ENCODE measurements at regions not wholly inside any gene's neighbourhood (a gene's known extent, or its start where the extent isn't known, plus 50 kb on each side); places are given as distances from the start of the nearest gene placed in this dataset.
A peak's percentile ranks its signal among the peaks of the same experiment; 100 is the strongest.

DNA sequence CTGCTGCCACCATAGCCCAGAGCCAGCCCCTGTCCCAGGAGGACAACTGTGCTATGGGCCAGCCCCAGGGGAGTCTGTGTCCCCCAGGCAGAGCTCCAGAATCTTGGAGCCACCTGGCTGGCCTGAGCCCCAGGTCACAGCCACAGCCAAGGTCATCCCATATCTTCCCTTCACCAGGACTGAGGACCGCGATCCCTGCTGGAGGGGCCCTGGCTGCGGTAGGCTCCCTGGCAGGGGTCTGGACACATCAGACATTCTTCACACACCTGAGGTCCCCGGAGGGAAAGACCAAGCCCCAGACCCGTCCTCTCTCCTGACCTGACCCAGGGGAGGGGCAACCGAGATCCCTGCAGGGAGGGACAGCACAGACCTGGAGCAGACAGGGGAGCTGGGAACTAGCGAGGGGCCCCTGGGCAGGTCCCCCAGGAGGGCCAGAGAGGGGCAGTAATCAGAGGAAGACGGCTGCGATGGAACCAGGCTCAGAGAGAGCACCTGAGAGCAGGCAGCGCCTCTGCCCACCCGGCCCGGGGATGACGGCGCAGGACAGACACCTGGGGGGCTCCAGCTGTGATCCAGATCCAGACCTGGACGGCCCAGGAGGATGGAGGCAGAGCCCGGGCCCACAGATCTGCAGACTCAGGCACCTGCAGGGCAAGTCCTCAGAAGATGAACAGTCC is 103.2 kb upstream of the EIF5 start:
- Histone ChIP-seq H3K79me2 (ENCODE audit: insufficient read depth, low read length) (no peaks in the 10 kb centered on the region), H3K4me2 (ENCODE audit: low read depth, low read length) (no peak overlapping the region), H3K36me3 (replicated peaks in 1 of 2; ENCODE audit: control insufficient read depth in 1 of 2, insufficient read depth in 2 of 2, low read length in 2 of 2) (no peaks in the 10 kb centered on the region), H3K27me3 (ENCODE audit: control insufficient read depth in 1 of 2, insufficient read depth in 2 of 2, low read length in 2 of 2) (peaks cover 8 to 28% of the 10 kb centered on the region in 2 experiments; a peak in 4 of 5 replicates), H3K4me1 (ENCODE audit: insufficient read depth, low read length) (peaks cover 20% of the 10 kb centered on the region), H3K9me3 (ENCODE audit: low read length) (no peaks in the 10 kb centered on the region), H3K27ac (ENCODE audit: extremely low read length, insufficient read depth, low read length) (no peak overlapping the region), H2AFZ (ENCODE audit: low read length) (no peak overlapping the region), H4K20me1 (ENCODE audit: insufficient read depth, low read length) (no peaks in the 10 kb centered on the region), H3K4me3 (replicated peaks in 1 of 3; ENCODE audit: insufficient read depth in 1 of 3, low read depth in 2 of 3, low read length in 3 of 3) (no peak overlapping the region), H3K9ac (ENCODE audit: insufficient read depth, low read depth, low read length) (no peak overlapping the region)
- BruUV-seq (replicated peaks), result no TSS peak
- in situ Hi-C loops (cut with HindIII; ENCODE audit: extremely low pct_ligation_motif_present, low pct_unique_long_range_greater_than_20kb), result no loop called here
- 14% methylated on average over 2 of the region's 16 CpGs for WGBS (ENCODE audit: low lambda C conversion rate)
- CTCF ChIA-PET (ENCODE audit: low intra/inter-chr PET ratio, low total read pairs), result no interaction called here
- TF ChIP-seq, protein P1, sequence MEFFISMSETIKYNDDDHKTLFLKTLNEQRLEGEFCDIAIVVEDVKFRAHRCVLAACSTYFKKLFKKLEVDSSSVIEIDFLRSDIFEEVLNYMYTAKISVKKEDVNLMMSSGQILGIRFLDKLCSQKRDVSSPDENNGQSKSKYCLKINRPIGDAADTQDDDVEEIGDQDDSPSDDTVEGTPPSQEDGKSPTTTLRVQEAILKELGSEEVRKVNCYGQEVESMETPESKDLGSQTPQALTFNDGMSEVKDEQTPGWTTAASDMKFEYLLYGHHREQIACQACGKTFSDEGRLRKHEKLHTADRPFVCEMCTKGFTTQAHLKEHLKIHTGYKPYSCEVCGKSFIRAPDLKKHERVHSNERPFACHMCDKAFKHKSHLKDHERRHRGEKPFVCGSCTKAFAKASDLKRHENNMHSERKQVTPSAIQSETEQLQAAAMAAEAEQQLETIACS (CRISPR knock-in tag; IDR thresholded peaks at IDR 0.05), result no peak
- TF ChIP-seq ZNF530 (CRISPR knock-in tag; IDR thresholded peaks at IDR 0.05; ENCODE audit: low read depth), result no peak
- TF ChIP-seq, protein P2, sequence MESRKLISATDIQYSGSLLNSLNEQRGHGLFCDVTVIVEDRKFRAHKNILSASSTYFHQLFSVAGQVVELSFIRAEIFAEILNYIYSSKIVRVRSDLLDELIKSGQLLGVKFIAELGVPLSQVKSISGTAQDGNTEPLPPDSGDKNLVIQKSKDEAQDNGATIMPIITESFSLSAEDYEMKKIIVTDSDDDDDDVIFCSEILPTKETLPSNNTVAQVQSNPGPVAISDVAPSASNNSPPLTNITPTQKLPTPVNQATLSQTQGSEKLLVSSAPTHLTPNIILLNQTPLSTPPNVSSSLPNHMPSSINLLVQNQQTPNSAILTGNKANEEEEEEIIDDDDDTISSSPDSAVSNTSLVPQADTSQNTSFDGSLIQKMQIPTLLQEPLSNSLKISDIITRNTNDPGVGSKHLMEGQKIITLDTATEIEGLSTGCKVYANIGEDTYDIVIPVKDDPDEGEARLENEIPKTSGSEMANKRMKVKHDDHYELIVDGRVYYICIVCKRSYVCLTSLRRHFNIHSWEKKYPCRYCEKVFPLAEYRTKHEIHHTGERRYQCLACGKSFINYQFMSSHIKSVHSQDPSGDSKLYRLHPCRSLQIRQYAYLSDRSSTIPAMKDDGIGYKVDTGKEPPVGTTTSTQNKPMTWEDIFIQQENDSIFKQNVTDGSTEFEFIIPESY (CRISPR knock-in tag; IDR thresholded peaks at IDR 0.05), result no peak
- TF ChIP-seq, protein P3, sequence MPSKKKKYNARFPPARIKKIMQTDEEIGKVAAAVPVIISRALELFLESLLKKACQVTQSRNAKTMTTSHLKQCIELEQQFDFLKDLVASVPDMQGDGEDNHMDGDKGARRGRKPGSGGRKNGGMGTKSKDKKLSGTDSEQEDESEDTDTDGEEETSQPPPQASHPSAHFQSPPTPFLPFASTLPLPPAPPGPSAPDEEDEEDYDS (CRISPR knock-in tag; IDR thresholded peaks at IDR 0.05), result no peak
- intact Hi-C loops (cut with micrococcal nuclease; ENCODE audit: unreplicated experiment), result no loop called here
- no peak for DNase-seq (ENCODE audit: low spot score)
- peak; percentile 14; the same call in 1 of the 3 replicates for ATAC-seq
- FAIRE-seq, result no peak
- POLR2A ChIA-PET, result no interaction called here

All from HepG2 (cell line).